PC-9 (cell line): ENCODE measurements at regions not wholly inside any gene's neighbourhood (a gene's known extent, or its start where the extent isn't known, plus 50 kb on each side); places are given as distances from the start of the nearest gene placed in this dataset.
"Not testable (repeated sequence)": the region's sequence is repeated elsewhere in the genome, so short reads cannot be mapped to it uniquely, and the experiment has no call there.

Source experiments
- BruUV-seq: library from RNA; stranded (reverse); fragments of 400-500 nt; replicated peaks from 2 replicates; lab custom pipeline; 2021; lab: Mats Ljungman, UMichigan
- CTCF ChIA-PET: fragments of 300-600 bp; sonication (Branson Sonifier 250); formaldehyde crosslinking; loops from one replicate; lab custom pipeline; 2022; ENCODE audit warnings: antibody characterized with exemption; lab: Charles Lee
- POLR2A ChIA-PET: fragments of 300-600 bp; sonication (Branson Sonifier 250); formaldehyde crosslinking; loops from one replicate; lab custom pipeline; 2022; ENCODE audit warnings: antibody characterized with exemption; ENCODE audit not compliant: unreplicated experiment; lab: Charles Lee
- DNase-seq, 2 experiments: peaks; one replicate each; pipeline versions ENCODE4 v3.0.0 to v3.0.0-alpha.2; 2015 to 2022; ENCODE audit warnings: mixed read lengths in 1 of 2
- H2AFZ ChIP-seq: fragments of 200-600 bp; sonication (generic); 2 replicates; pipeline ENCODE4 v1.8.1; 2017; ENCODE audit warnings: antibody characterized with exemption
- H3F3A ChIP-seq: fragments of 200-600 bp; sonication (generic); 2 replicates; pipeline ENCODE4 v1.8.1; 2017; ENCODE audit warnings: antibody characterized with exemption, mild to moderate bottlenecking, low read depth; ENCODE audit not compliant: insufficient read depth
- H3K27ac ChIP-seq: fragments of 200-600 bp; sonication (generic); 2 replicates; pipeline ENCODE4 v1.6.1; 2016; ENCODE audit warnings: mixed run types
- H3K27me3 ChIP-seq: fragments of 200-600 bp; sonication (generic); 2 replicates; pipeline ENCODE4 v1.6.1; 2016; ENCODE audit warnings: low read depth, mixed run types; ENCODE audit not compliant: insufficient read depth
- H3K36me3 ChIP-seq: fragments of 200-600 bp; sonication (generic); 2 replicates; pipeline ENCODE4 v1.6.1; 2016; ENCODE audit warnings: low read depth, mixed run types
- H3K4me1 ChIP-seq: fragments of 200-600 bp; sonication (generic); replicated peaks from 2 replicates; pipeline ENCODE4 v1.6.1; 2016; ENCODE audit warnings: mixed run types; ENCODE audit not compliant: insufficient read depth
- H3K4me2 ChIP-seq: fragments of 200-600 bp; sonication (generic); 2 replicates; pipeline ENCODE4 v1.6.1; 2017; ENCODE audit warnings: mixed run types
- H3K4me3 ChIP-seq: fragments of 200-600 bp; sonication (generic); 2 replicates; pipeline ENCODE4 v1.6.1; 2016; ENCODE audit warnings: mixed run types
- H3K79me2 ChIP-seq: fragments of 200-600 bp; sonication (generic); 2 replicates; pipeline ENCODE4 v1.6.1; 2017; ENCODE audit warnings: low read depth, mixed run types
- H3K9me2 ChIP-seq: fragments of 200-600 bp; sonication (generic); 2 replicates; pipeline ENCODE4 v1.8.1; 2017; ENCODE audit warnings: mild to moderate bottlenecking; ENCODE audit not compliant: insufficient read depth
- H3K9me3 ChIP-seq: fragments of 200-600 bp; sonication (generic); 2 replicates; pipeline ENCODE4 v1.8.1; 2016; ENCODE audit warnings: low read depth; ENCODE audit not compliant: insufficient read depth
- H4K20me1 ChIP-seq: fragments of 200-600 bp; sonication (generic); 2 replicates; pipeline ENCODE4 v1.8.1; 2017; ENCODE audit not compliant: insufficient read depth
- EZH2 ChIP-seq: fragments of 200-600 bp; sonication (generic); IDR thresholded peaks from 2 replicates; pipeline ENCODE4 v1.8.0; 2017; ENCODE audit warnings: antibody characterized with exemption, low read depth
- intact Hi-C: fragments of 100-400 bp; cut with micrococcal nuclease; formaldehyde crosslinking; loops from one replicate; pipeline ENCODE4 v1.10.0; 2022; ENCODE audit not compliant: unreplicated experiment
- TF ChIP-seq, protein P1 (sequence below): fragments of 200-600 bp; sonication (generic); conservative IDR thresholded peaks from 2 replicates; pipeline ENCODE4 v1.6.1; 2017; ENCODE audit warnings: mixed run types, antibody characterized with exemption, mild to moderate bottlenecking, moderate library complexity

DNA sequence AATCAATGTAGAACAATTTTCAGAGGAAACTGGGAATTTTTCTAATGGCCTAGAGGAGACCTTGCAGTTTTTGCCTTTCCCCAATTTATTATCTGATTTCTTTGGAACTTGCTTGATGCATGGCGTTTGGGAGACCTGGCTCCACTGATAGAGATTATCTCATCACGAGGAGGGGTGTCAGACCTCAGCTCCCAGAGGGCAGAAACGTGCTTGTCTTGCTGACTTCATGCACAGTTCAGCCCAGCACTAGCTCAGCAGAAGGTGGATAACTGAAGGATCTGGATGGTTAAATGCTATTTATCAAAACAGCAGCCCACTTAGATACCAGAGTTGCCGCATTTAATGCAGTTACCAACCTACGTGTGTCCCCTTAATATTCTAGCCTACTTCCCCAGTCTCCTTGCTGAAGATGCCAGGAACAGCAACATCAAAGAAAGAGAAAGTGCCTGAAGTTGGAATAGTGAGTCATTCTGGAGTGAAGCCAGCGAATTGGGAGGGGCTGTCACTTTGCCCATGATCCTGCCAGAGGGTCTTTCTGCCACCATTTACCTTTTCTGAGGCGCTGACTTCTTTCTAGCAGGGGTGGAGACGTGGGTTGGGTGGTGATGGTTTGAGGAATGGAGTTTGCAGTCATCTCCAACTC is 133.5 kb upstream of the CADM1 start:
- no TSS peak for BruUV-seq
- POLR2A ChIA-PET = no interaction called here

DNA sequence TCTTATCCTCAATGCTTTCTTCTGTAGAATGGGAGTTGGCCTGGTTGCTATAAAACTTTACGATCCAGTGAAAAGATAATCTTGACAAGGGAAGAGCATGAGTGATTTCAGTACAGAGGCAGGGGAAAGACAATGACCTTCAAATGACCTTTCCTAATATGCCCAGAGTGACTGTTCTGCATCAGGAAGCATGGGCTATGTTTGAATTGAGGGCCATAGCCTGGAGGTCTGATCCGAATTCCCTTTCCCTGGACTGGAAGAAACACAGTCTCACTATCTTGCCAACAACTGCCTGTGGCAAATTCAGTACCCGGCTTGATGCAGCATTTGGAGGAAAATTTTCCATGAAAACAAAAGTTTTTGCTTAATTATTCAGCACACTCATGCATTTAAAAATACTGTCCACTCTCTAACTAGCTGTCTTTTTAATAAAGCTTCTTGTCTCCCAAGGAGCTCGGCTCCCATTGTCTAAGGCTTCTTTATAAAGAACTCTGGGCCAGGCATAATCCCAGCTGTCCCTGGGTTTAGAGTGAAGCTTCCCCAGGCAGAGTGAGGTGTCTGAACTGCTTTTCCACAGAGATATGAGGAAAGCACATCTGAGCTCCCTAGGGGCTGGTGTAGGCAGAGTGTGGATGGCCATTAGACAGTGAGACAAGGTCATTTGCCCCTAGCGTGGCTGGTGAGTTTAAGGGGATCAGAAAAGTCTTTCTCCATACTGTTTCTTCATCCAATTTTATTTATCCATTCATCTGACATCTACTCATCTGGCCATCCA is 132.7 kb upstream of the CADM1 start:
- Histone ChIP-seq H2AFZ (no peak overlapping the region), H3K27me3 (no peaks in the 10 kb centered on the region; the same call in 1 of the 2 replicates), H3K4me2 (no peak overlapping the region), H3K4me3 (no peak overlapping the region), H3K27ac (no peak overlapping the region), H3K36me3 (no peaks in the 10 kb centered on the region), H3K9me3 (no peaks in the 10 kb centered on the region), H3F3A (no peaks in the 10 kb centered on the region), H3K79me2 (no peaks in the 10 kb centered on the region), H3K9me2 (no peaks in the 10 kb centered on the region), H4K20me1 (no peaks in the 10 kb centered on the region), H3K4me1 (no peaks in the 10 kb centered on the region)
- intact Hi-C loops = no loop called here
- ChIA-PET CTCF (no interaction called here), POLR2A (no interaction called here)
- DNase-seq = peak in 1 of 2 experiments; percentile 8
- TF ChIP-seq, protein P1, sequence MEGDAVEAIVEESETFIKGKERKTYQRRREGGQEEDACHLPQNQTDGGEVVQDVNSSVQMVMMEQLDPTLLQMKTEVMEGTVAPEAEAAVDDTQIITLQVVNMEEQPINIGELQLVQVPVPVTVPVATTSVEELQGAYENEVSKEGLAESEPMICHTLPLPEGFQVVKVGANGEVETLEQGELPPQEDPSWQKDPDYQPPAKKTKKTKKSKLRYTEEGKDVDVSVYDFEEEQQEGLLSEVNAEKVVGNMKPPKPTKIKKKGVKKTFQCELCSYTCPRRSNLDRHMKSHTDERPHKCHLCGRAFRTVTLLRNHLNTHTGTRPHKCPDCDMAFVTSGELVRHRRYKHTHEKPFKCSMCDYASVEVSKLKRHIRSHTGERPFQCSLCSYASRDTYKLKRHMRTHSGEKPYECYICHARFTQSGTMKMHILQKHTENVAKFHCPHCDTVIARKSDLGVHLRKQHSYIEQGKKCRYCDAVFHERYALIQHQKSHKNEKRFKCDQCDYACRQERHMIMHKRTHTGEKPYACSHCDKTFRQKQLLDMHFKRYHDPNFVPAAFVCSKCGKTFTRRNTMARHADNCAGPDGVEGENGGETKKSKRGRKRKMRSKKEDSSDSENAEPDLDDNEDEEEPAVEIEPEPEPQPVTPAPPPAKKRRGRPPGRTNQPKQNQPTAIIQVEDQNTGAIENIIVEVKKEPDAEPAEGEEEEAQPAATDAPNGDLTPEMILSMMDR = no peak
- TF ChIP-seq EZH2 = no peak
- BruUV-seq = no TSS peak

More for the DNA sequence above, 133.5 kb upstream of the CADM1 start:
- no peak overlapping the region for H3K4me3 ChIP-seq
- no peak overlapping the region for H3K4me2 ChIP-seq
- no peaks in the 10 kb centered on the region for H3K36me3 ChIP-seq
- H3K79me2 ChIP-seq = no peaks in the 10 kb centered on the region
- H2AFZ ChIP-seq = no peak overlapping the region
- no peaks in the 10 kb centered on the region for H4K20me1 ChIP-seq
- no peaks in the 10 kb centered on the region for H3K9me3 ChIP-seq
- H3F3A ChIP-seq = no peaks in the 10 kb centered on the region
- peak in 1 of 2 experiments; percentile 28 for DNase-seq
- H3K27ac ChIP-seq = no peak overlapping the region
- intact Hi-C loops = no loop called here
- CTCF ChIA-PET = no interaction called here
- H3K27me3 ChIP-seq = peaks cover 5% of the 10 kb centered on the region; the same call in 1 of the 2 replicates
- H3K4me1 ChIP-seq = no peaks in the 10 kb centered on the region
- no peaks in the 10 kb centered on the region for H3K9me2 ChIP-seq
- TF ChIP-seq, protein P1 = no peak
- no peak for TF ChIP-seq EZH2

DNA sequence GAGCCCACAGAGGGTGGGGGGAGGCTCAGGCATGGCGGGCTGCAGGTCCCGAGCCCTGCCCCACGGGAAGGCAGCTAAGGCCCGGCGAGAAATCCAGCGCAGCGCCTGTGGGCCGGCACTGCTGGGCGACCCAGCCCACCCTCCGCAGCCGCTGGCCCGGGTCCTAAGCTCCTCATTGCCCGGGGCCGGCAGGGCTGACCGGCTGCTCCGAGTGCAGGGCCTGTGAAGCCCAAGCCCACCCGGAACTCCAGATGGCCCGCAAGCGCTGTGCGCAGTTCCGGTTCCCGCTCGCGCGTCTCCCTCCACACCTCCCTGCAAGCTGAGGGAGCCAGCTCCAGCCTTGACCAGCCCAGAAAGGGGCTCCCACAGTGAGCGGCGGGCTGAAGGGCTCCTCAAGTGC is 129.8 kb upstream of the CADM1 start:
- POLR2A ChIA-PET, H3K36me3 ChIP-seq, H3K27ac ChIP-seq, H3F3A ChIP-seq, H3K79me2 ChIP-seq, H3K4me2 ChIP-seq, intact Hi-C loops, H3K9me3 ChIP-seq, H3K4me3 ChIP-seq, H3K4me1 ChIP-seq, H4K20me1 ChIP-seq, BruUV-seq, CTCF ChIA-PET, H3K9me2 ChIP-seq, H2AFZ ChIP-seq: not testable (repeated sequence)
- peaks cover 19% of the 10 kb centered on the region for H3K27me3 ChIP-seq
- peak in 1 of 2 experiments; percentile 17 for DNase-seq
